A549 (cell line): ENCODE measurements at regions not wholly inside any gene's neighbourhood (a gene's known extent, or its start where the extent isn't known, plus 50 kb on each side); places are given as distances from the start of the nearest gene placed in this dataset.

Experiments
- CBX2 ChIP-seq: fragments of 200-600 bp; sonication (generic); IDR thresholded peaks from 2 replicates; pipeline ENCODE4 v1.6.1; 2016; ENCODE audit warnings: low read depth, mild to moderate bottlenecking, borderline replicate concordance
- CTCF ChIP-seq: fragments of >200 bp; sonication (Bioruptor Twin); formaldehyde crosslinking; IDR thresholded peaks from 3 replicates; pipeline ENCODE4 v1.5.1; 2016
- EP300 ChIP-seq, 2 experiments: fragments of >200 bp; sonication (Bioruptor Twin); formaldehyde crosslinking; IDR thresholded peaks; 2 replicates in 1 of 2; 3 replicates in 1 of 2; pipeline ENCODE4 v1.6.1; 2016 to 2017
- HDAC2 ChIP-seq: fragments of 200-600 bp; sonication (generic); IDR thresholded peaks from 2 replicates; pipeline ENCODE4 v1.6.1; 2016
- HOXB13 ChIP-seq: fragments of 250-450 bp; sonication (Bioruptor Pico); IDR thresholded peaks from 2 replicates; pipeline ENCODE4 v1.5.0; 2020; ENCODE audit warnings: low read depth, mild to moderate bottlenecking, moderate library complexity
- JUN ChIP-seq, 2 experiments: fragments of >200 bp; sonication (Bioruptor Twin); formaldehyde crosslinking; IDR thresholded peaks; 2 replicates in 1 of 2; 3 replicates in 1 of 2; pipeline ENCODE4 v1.6.1; 2016 to 2017
- KDM1A ChIP-seq: fragments of 200-600 bp; sonication (generic); IDR thresholded peaks from 2 replicates; pipeline ENCODE4 v1.6.1; 2016; ENCODE audit warnings: low read depth, mild to moderate bottlenecking
- KDM5A ChIP-seq: fragments of 200-600 bp; sonication (generic); IDR thresholded peaks from 2 replicates; pipeline ENCODE4 v1.6.1; 2016; ENCODE audit warnings: antibody characterized with exemption, mild to moderate bottlenecking
- MAZ ChIP-seq: fragments of 150-350 bp; IDR thresholded peaks from 2 replicates; pipeline ENCODE4 v1.6.1; 2014; ENCODE audit warnings: antibody characterized with exemption, low read depth, low read length, borderline replicate concordance
- POLR2A ChIP-seq: IDR thresholded peaks from 2 replicates; pipeline ENCODE4 v1.6.1; 2012; ENCODE audit warnings: mild to moderate bottlenecking, low read length
- SMC3 ChIP-seq: fragments of >200 bp; sonication (Bioruptor Twin); formaldehyde crosslinking; IDR thresholded peaks from 3 replicates; pipeline ENCODE4 v1.6.1; 2018; ENCODE audit warnings: inconsistent platforms
- USF2 ChIP-seq: fragments of 450-650 bp; IDR thresholded peaks from 2 replicates; pipeline ENCODE4 v1.6.1; 2014; ENCODE audit warnings: antibody characterized with exemption
- TF ChIP-seq, protein P1 (sequence below): fragments of 200-600 bp; sonication (generic); IDR thresholded peaks from 2 replicates; pipeline ENCODE4 v1.6.1; 2016; ENCODE audit warnings: antibody characterized with exemption, mild to moderate bottlenecking, moderate library complexity
- TF ChIP-seq, protein P2 (sequence below): fragments of 250-450 bp; sonication (Bioruptor Pico); IDR thresholded peaks from 2 replicates; pipeline ENCODE4 v1.5.0; 2021; ENCODE audit warnings: mild to moderate bottlenecking, moderate library complexity, borderline replicate concordance

DNA sequence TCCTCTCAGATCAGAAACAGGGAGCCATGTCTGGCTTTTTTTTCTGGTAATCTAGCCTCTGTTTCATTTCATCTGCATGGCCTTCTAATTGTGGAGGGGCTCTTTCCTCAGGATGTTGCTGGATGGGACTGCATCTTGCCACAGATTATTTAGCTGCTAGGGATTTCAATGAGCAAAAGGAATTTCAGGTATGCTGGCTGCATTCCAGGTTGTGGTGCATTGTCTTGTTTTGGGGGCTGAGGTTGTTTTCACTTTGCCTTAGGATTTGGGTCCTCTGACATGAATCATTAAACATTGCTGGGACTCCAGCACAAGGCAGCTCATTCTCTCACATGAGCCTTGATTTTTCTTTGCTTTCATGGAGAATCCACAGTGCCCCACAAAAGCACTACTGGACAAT, 789.3 kb upstream of the TSPY4 start:
- TF ChIP-seq CTCF (no peak), POLR2A (no peak), USF2 (no peak), EP300 (IDR thresholded peaks at IDR 0.05) (no peak), CBX2 (no peak), KDM1A (no peak), KDM5A (no peak), HOXB13 (CRISPR knock-in tag) (no peak), MAZ (no peak), SMC3 (no peak), HDAC2 (no peak), JUN (IDR thresholded peaks at IDR 0.05) (no peak)
- TF ChIP-seq, protein P1, sequence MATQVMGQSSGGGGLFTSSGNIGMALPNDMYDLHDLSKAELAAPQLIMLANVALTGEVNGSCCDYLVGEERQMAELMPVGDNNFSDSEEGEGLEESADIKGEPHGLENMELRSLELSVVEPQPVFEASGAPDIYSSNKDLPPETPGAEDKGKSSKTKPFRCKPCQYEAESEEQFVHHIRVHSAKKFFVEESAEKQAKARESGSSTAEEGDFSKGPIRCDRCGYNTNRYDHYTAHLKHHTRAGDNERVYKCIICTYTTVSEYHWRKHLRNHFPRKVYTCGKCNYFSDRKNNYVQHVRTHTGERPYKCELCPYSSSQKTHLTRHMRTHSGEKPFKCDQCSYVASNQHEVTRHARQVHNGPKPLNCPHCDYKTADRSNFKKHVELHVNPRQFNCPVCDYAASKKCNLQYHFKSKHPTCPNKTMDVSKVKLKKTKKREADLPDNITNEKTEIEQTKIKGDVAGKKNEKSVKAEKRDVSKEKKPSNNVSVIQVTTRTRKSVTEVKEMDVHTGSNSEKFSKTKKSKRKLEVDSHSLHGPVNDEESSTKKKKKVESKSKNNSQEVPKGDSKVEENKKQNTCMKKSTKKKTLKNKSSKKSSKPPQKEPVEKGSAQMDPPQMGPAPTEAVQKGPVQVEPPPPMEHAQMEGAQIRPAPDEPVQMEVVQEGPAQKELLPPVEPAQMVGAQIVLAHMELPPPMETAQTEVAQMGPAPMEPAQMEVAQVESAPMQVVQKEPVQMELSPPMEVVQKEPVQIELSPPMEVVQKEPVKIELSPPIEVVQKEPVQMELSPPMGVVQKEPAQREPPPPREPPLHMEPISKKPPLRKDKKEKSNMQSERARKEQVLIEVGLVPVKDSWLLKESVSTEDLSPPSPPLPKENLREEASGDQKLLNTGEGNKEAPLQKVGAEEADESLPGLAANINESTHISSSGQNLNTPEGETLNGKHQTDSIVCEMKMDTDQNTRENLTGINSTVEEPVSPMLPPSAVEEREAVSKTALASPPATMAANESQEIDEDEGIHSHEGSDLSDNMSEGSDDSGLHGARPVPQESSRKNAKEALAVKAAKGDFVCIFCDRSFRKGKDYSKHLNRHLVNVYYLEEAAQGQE = no peak
- TF ChIP-seq, protein P2, sequence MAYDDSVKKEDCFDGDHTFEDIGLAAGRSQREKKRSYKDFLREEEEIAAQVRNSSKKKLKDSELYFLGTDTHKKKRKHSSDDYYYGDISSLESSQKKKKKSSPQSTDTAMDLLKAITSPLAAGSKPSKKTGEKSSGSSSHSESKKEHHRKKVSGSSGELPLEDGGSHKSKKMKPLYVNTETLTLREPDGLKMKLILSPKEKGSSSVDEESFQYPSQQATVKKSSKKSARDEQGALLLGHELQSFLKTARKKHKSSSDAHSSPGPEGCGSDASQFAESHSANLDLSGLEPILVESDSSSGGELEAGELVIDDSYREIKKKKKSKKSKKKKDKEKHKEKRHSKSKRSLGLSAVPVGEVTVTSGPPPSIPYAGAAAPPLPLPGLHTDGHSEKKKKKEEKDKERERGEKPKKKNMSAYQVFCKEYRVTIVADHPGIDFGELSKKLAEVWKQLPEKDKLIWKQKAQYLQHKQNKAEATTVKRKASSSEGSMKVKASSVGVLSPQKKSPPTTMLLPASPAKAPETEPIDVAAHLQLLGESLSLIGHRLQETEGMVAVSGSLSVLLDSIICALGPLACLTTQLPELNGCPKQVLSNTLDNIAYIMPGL (CRISPR knock-in tag) = no peak
